ENCODE measurements at regions not wholly inside any gene's neighbourhood (a gene's known extent, or its start where the extent isn't known, plus 50 kb on each side); places are given as distances from the start of the nearest gene placed in this dataset.

GRCh38 chr15:88391006-88391405 is 76.2 kb downstream of the MRPL46 start:
- Histone ChIP-seq H3K27me3 (ENCODE audit: insufficient read depth, low read depth, low read length) (no peaks in the 10 kb centered on the region), H4K20me1 (ENCODE audit: insufficient read depth) (no peaks in the 10 kb centered on the region), H3K79me2 (replicated peaks; ENCODE audit: insufficient read depth, low read length) (no peaks in the 10 kb centered on the region), H3K4me2 (ENCODE audit: low read length) (no peak overlapping the region), H3K9ac (ENCODE audit: low read length) (no peak overlapping the region), H3K27ac (ENCODE audit: low read length) (no peak overlapping the region), H3K9me2 (ENCODE audit: insufficient read depth, low read length) (no peaks in the 10 kb centered on the region), H3K4me3 (ENCODE audit: low read length) (no peak overlapping the region), H3K9me3 (ENCODE audit: low read length) (no peaks in the 10 kb centered on the region), H3K36me3 (ENCODE audit: insufficient read depth, low read length) (no peaks in the 10 kb centered on the region), H3F3A (ENCODE audit: insufficient read depth, low read length, poor library complexity, severe bottlenecking) (no peaks in the 10 kb centered on the region), H2AFZ (ENCODE audit: low read depth, low read length) (no peak overlapping the region)
- TF ChIP-seq POLR2AphosphoS5 (IDR thresholded peaks at IDR 0.05) (no peak), EP300 (conservative IDR thresholded peaks at IDR 0.05; ENCODE audit: poor library complexity, severe bottlenecking) (no peak), TAF1 (IDR thresholded peaks at IDR 0.05; ENCODE audit: low read depth) (no peak), SMC3 (conservative IDR thresholded peaks at IDR 0.05; ENCODE audit: poor library complexity) (no peak), MXI1 (conservative IDR thresholded peaks at IDR 0.05; ENCODE audit: poor library complexity, severe bottlenecking) (no peak), CTCF (IDR thresholded peaks at IDR 0.05; ENCODE audit: poor library complexity, severe bottlenecking) (no peak), EZH2 (IDR thresholded peaks at IDR 0.05; ENCODE audit: borderline replicate concordance, insufficient read depth, low read length, poor library complexity, severe bottlenecking) (no peak), REST (IDR thresholded peaks at IDR 0.05; ENCODE audit: borderline replicate concordance) (no peak), RAD21 (conservative IDR thresholded peaks at IDR 0.05) (no peak)

- no peaks in the 10 kb centered on the region for H3K9me2 ChIP-seq (ENCODE audit: insufficient read depth, low read length)
- no peaks in the 10 kb centered on the region for H4K20me1 ChIP-seq (ENCODE audit: insufficient read depth)
- no peak overlapping the region for H3K4me2 ChIP-seq (ENCODE audit: low read length)
- no peaks in the 10 kb centered on the region for H3K9me3 ChIP-seq (ENCODE audit: low read length)
- TF ChIP-seq REST (IDR thresholded peaks at IDR 0.05; ENCODE audit: borderline replicate concordance) (no peak), MXI1 (conservative IDR thresholded peaks at IDR 0.05; ENCODE audit: poor library complexity, severe bottlenecking) (no peak), EP300 (conservative IDR thresholded peaks at IDR 0.05; ENCODE audit: poor library complexity, severe bottlenecking) (no peak), CTCF (IDR thresholded peaks at IDR 0.05; ENCODE audit: poor library complexity, severe bottlenecking) (no peak), TAF1 (IDR thresholded peaks at IDR 0.05; ENCODE audit: low read depth) (no peak), EZH2 (IDR thresholded peaks at IDR 0.05; ENCODE audit: borderline replicate concordance, insufficient read depth, low read length, poor library complexity, severe bottlenecking) (no peak), POLR2AphosphoS5 (IDR thresholded peaks at IDR 0.05) (no peak), RAD21 (conservative IDR thresholded peaks at IDR 0.05) (no peak), SMC3 (conservative IDR thresholded peaks at IDR 0.05; ENCODE audit: poor library complexity) (no peak)
- H3K27me3 ChIP-seq (ENCODE audit: insufficient read depth, low read depth, low read length) = no peaks in the 10 kb centered on the region
- H3K27ac ChIP-seq (ENCODE audit: low read length) = no peak overlapping the region
- H3K9ac ChIP-seq (ENCODE audit: low read length) = no peak overlapping the region
- H3K36me3 ChIP-seq (ENCODE audit: insufficient read depth, low read length) = no peaks in the 10 kb centered on the region
- no peak overlapping the region for H2AFZ ChIP-seq (ENCODE audit: low read depth, low read length)
- no peaks in the 10 kb centered on the region for H3F3A ChIP-seq (ENCODE audit: insufficient read depth, low read length, poor library complexity, severe bottlenecking)
- H3K79me2 ChIP-seq (replicated peaks; ENCODE audit: insufficient read depth, low read length) = no peaks in the 10 kb centered on the region
- H3K4me3 ChIP-seq (ENCODE audit: low read length) = no peak overlapping the region
Measured at GRCh38 chr15:88390164-88390901, 76.9 kb downstream of the MRPL46 start.
